ENCODE measurements at regions not wholly inside any gene's neighbourhood (a gene's known extent, or its start where the extent isn't known, plus 50 kb on each side); places are given as distances from the start of the nearest gene placed in this dataset.

DNA sequence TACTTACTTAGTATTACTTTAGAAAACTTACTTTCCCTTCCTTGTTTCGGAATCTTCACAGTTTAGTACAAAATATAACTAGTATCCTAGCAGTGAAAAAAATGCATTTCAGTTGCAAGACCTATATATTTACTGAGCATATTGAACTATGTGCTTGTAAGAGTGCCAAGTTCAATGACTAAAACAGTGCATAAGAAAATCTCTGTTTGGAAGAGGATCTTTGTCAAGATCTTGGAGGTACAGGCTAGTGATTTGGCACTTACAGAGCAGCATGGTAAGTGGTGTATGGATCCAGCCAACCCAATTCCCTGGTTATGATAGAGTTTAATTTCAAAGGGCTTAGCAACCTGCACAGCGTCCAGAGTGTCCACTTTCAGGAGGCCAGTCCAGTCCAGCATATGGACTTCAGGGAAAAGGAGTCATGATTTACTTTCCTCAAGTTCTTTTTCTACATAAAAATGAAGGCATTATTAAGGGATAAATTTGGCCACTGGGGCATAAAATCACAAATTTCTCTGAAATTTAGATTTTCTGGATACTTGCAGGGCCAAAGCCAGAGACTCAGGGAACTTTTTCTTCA lies 625.8 kb upstream of the BCHE start:
- Histone ChIP-seq H3K36me3 (ENCODE audit: low read depth, low read length) (no peaks in the 10 kb centered on the region), H3K9me3 (ENCODE audit: low read length) (no peaks in the 10 kb centered on the region), H3K4me1 (ENCODE audit: insufficient read depth, low read length) (peaks cover 27% of the 10 kb centered on the region), H3K79me2 (ENCODE audit: low read length) (no peaks in the 10 kb centered on the region), H2AFZ (ENCODE audit: low read length) (no peak overlapping the region), H3F3A (ENCODE audit: low read length, unreplicated experiment) (no peaks in the 10 kb centered on the region), H3K4me2 (ENCODE audit: low read length) (peak overlapping the region; percentile 2), H3K27ac (ENCODE audit: low read length) (no peak overlapping the region), H3K9me2 (replicated peaks; ENCODE audit: low read length) (no peaks in the 10 kb centered on the region), H3K27me3 (ENCODE audit: low read length) (no peaks in the 10 kb centered on the region), H3K9ac (ENCODE audit: low read length) (no peak overlapping the region), H3K4me3 (ENCODE audit: low read length) (no peak overlapping the region), H4K20me1 (ENCODE audit: low read length) (no peaks in the 10 kb centered on the region)
- ATAC-seq (peak; percentile 79), DNase-seq (peak; percentile 61)
- ChIA-PET CTCF (no interaction called here), POLR2A (ENCODE audit: unreplicated experiment) (no interaction called here)
- TF ChIP-seq EZH2phosphoT487 (IDR thresholded peaks at IDR 0.05; ENCODE audit: borderline replicate concordance, low read length) (no peak), EZH2 (IDR thresholded peaks at IDR 0.05; ENCODE audit: low read length, unreplicated experiment) (no peak)
- TF ChIP-seq, protein P1, sequence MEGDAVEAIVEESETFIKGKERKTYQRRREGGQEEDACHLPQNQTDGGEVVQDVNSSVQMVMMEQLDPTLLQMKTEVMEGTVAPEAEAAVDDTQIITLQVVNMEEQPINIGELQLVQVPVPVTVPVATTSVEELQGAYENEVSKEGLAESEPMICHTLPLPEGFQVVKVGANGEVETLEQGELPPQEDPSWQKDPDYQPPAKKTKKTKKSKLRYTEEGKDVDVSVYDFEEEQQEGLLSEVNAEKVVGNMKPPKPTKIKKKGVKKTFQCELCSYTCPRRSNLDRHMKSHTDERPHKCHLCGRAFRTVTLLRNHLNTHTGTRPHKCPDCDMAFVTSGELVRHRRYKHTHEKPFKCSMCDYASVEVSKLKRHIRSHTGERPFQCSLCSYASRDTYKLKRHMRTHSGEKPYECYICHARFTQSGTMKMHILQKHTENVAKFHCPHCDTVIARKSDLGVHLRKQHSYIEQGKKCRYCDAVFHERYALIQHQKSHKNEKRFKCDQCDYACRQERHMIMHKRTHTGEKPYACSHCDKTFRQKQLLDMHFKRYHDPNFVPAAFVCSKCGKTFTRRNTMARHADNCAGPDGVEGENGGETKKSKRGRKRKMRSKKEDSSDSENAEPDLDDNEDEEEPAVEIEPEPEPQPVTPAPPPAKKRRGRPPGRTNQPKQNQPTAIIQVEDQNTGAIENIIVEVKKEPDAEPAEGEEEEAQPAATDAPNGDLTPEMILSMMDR (conservative IDR thresholded peaks at IDR 0.05; ENCODE audit: low read depth, low read length): no peak
- intact Hi-C loops (cut with micrococcal nuclease): loop anchor here (10.0 kb wide), 1 partner anchor 158 kb away; no protein-coding TSS in a partner anchor
- no TSS peak for BruUV-seq (replicated peaks)

DNA sequence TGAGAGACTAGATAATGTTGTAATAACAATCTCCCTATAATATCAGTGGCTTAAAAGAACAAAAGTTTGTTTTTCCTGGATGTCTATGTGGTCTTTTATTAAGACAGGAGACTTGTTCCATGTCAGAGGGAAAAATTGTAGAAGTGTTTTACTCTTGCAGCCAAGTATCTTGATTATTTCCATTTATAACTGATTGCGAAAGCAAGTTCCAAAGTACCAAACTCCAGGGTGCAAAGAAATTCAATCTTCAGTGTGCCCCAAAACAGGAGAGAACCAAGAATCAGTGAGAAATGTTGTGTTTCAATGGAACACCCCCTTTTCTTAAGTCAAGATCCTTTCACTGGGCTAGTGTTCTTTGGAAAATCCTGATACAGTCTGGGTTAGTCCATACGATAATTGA lies 624.4 kb upstream of the BCHE start:
- Histone ChIP-seq H3K4me3 (ENCODE audit: low read length) (no peak overlapping the region), H3K4me2 (ENCODE audit: low read length) (no peak overlapping the region), H4K20me1 (ENCODE audit: low read length) (no peaks in the 10 kb centered on the region), H3K9me3 (ENCODE audit: low read length) (no peaks in the 10 kb centered on the region), H3K36me3 (ENCODE audit: low read depth, low read length) (no peaks in the 10 kb centered on the region), H3K79me2 (ENCODE audit: low read length) (no peaks in the 10 kb centered on the region), H3K27me3 (ENCODE audit: low read length) (no peaks in the 10 kb centered on the region), H2AFZ (ENCODE audit: low read length) (no peak overlapping the region), H3K27ac (ENCODE audit: low read length) (no peak overlapping the region), H3F3A (ENCODE audit: low read length, unreplicated experiment) (no peaks in the 10 kb centered on the region), H3K4me1 (ENCODE audit: insufficient read depth, low read length) (peaks cover 25% of the 10 kb centered on the region), H3K9me2 (replicated peaks; ENCODE audit: low read length) (no peaks in the 10 kb centered on the region), H3K9ac (ENCODE audit: low read length) (no peak overlapping the region)
- ChIA-PET CTCF (no interaction called here), POLR2A (ENCODE audit: unreplicated experiment) (no interaction called here)
- no peak for ATAC-seq
- no TSS peak for BruUV-seq (replicated peaks)
- TF ChIP-seq EZH2 (IDR thresholded peaks at IDR 0.05; ENCODE audit: low read length, unreplicated experiment): no peak
- TF ChIP-seq, protein P1 (conservative IDR thresholded peaks at IDR 0.05; ENCODE audit: low read depth, low read length): no peak
- TF ChIP-seq EZH2phosphoT487 (IDR thresholded peaks at IDR 0.05; ENCODE audit: borderline replicate concordance, low read length): no peak
- intact Hi-C loops (cut with micrococcal nuclease): loop anchor here (10.0 kb wide), 1 partner anchor 157 kb away; no protein-coding TSS in a partner anchor
- DNase-seq: no peak

DNA sequence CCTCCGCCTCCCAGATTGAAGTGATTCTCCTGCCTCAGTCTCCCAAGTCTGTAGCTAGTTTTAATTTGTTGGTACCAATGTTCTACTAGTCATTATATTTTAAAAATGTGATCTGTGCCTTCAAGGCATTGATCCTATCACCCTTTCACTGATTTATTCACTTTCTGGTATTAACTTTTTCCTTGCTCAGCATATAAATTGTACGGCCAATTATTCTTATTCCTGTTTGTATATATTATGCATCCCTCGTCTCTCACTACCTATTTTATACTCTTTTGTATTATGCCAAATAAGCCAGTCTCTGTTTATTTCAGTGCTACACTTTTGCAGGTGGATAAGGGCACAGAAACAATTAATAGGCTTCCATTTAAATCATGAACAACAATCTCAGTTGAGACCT lies 620.2 kb upstream of the BCHE start:
- Histone ChIP-seq H3K4me3 (ENCODE audit: low read length) (no peak overlapping the region), H3K4me1 (ENCODE audit: insufficient read depth, low read length) (peaks cover 29% of the 10 kb centered on the region), H3K4me2 (ENCODE audit: low read length) (no peak overlapping the region), H3K79me2 (ENCODE audit: low read length) (no peaks in the 10 kb centered on the region), H3K27ac (ENCODE audit: low read length) (no peak overlapping the region), H2AFZ (ENCODE audit: low read length) (no peak overlapping the region), H3F3A (ENCODE audit: low read length, unreplicated experiment) (no peaks in the 10 kb centered on the region), H3K36me3 (ENCODE audit: low read depth, low read length) (no peaks in the 10 kb centered on the region), H3K9ac (ENCODE audit: low read length) (no peak overlapping the region), H4K20me1 (ENCODE audit: low read length) (no peaks in the 10 kb centered on the region), H3K9me3 (ENCODE audit: low read length) (no peaks in the 10 kb centered on the region), H3K9me2 (replicated peaks; ENCODE audit: low read length) (no peaks in the 10 kb centered on the region), H3K27me3 (ENCODE audit: low read length) (no peaks in the 10 kb centered on the region)
- intact Hi-C loops (cut with micrococcal nuclease): no loop called here
- POLR2A ChIA-PET (ENCODE audit: unreplicated experiment): no interaction called here
- ATAC-seq (no peak), DNase-seq (no peak)
- BruUV-seq (replicated peaks): no TSS peak
- TF ChIP-seq, protein P1 (conservative IDR thresholded peaks at IDR 0.05; ENCODE audit: low read depth, low read length): no peak
- TF ChIP-seq EZH2phosphoT487 (IDR thresholded peaks at IDR 0.05; ENCODE audit: borderline replicate concordance, low read length): no peak
- no peak for TF ChIP-seq EZH2 (IDR thresholded peaks at IDR 0.05; ENCODE audit: low read length, unreplicated experiment)
- CTCF ChIA-PET: no interaction called here
